Testis (tissue), 2 donors: ENCODE measurements at regions not wholly inside any gene's neighbourhood (a gene's known extent, or its start where the extent isn't known, plus 50 kb on each side); places are given as distances from the start of the nearest gene placed in this dataset.

ENCODE experiments used
- DNase-seq: peaks from one replicate; pipeline ENCODE4 v3.0.0-alpha.2; 2019
- H3K27ac ChIP-seq, 2 donors: fragments of 200-600 bp; sonication (generic); one replicate each; pipeline ENCODE4 v1.5.1; 2019
- H3K27me3 ChIP-seq: fragments of 200-600 bp; sonication (generic); one replicate; pipeline ENCODE4 v1.5.1; 2019
- H3K36me3 ChIP-seq: fragments of 200-600 bp; sonication (generic); one replicate; pipeline ENCODE4 v1.5.1; 2017; ENCODE audit warnings: low read depth; ENCODE audit errors: missing control alignments
- H3K4me1 ChIP-seq: fragments of 200-600 bp; sonication (generic); one replicate; pipeline ENCODE4 v1.5.1; 2019
- H3K4me3 ChIP-seq, 2 donors: fragments of 200-600 bp; sonication (generic); one replicate each; pipeline ENCODE4 v1.5.1; 2017 to 2019
- H3K9me3 ChIP-seq: fragments of 200-600 bp; sonication (generic); one replicate; pipeline ENCODE4 v1.5.1; 2017
- POLR2A ChIP-seq: fragments of 450-650 bp; IDR thresholded peaks from one replicate; pipeline ENCODE4 v1.6.1; 2017; ENCODE audit warnings: antibody characterized with exemption, mild to moderate bottlenecking, moderate library complexity
- WGBS, 2 donors: methylation state at CpG; one replicate each; pipeline ENCODE4 v1.1.5; 2018; 5-methylcytosine and 5-hydroxymethylcytosine counted together
- intact Hi-C: fragments of 100-400 bp; cut with DNase I; formaldehyde crosslinking; loops from one replicate; pipeline ENCODE4 v1.15.1; 2023; ENCODE audit warnings: low total_unique reads
- TF ChIP-seq, protein P1 (sequence below), 3 experiments: fragments of 450-650 bp in 2 of 3; fragments of 200-600 bp in 1 of 3; sonication (generic) in 1 of 3; IDR thresholded peaks; one replicate each; pipeline ENCODE4 v1.5.1; 2016 to 2019; ENCODE audit warnings: antibody characterized with exemption in 3 of 3, mild to moderate bottlenecking in 2 of 3, moderate library complexity in 1 of 3

DNA sequence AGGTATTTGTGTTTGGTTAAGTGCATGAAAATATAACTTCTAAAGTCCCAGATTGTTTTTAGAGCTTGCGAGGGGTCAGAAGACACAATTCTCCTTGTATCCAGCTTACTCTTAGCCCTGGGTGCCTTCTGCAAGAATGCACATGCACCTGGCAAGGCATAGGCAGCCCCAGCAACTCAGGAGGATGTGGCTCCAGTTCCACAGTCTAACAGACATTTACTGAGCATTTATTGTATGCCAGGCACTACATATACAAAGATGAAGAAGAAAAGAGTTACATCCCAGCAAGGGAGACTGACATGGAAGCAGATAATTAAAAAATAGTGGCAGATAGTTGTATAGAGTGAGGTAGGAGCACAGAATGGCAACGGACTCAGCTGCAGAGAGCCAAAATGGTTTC, 101.1 kb upstream of the FRY start:
- Histone ChIP-seq H3K27ac (no peak overlapping the region), H3K4me1 (peaks cover 14% of the 10 kb centered on the region), H3K36me3 (no peaks in the 10 kb centered on the region), H3K4me3 (no peak overlapping the region), H3K9me3 (no peaks in the 10 kb centered on the region), H3K27me3 (no peaks in the 10 kb centered on the region)
- TF ChIP-seq POLR2A = no peak
- TF ChIP-seq, protein P1, sequence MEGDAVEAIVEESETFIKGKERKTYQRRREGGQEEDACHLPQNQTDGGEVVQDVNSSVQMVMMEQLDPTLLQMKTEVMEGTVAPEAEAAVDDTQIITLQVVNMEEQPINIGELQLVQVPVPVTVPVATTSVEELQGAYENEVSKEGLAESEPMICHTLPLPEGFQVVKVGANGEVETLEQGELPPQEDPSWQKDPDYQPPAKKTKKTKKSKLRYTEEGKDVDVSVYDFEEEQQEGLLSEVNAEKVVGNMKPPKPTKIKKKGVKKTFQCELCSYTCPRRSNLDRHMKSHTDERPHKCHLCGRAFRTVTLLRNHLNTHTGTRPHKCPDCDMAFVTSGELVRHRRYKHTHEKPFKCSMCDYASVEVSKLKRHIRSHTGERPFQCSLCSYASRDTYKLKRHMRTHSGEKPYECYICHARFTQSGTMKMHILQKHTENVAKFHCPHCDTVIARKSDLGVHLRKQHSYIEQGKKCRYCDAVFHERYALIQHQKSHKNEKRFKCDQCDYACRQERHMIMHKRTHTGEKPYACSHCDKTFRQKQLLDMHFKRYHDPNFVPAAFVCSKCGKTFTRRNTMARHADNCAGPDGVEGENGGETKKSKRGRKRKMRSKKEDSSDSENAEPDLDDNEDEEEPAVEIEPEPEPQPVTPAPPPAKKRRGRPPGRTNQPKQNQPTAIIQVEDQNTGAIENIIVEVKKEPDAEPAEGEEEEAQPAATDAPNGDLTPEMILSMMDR (IDR thresholded peaks at IDR 0.05) = no peak
- intact Hi-C loops = no loop called here
- no peak for DNase-seq
- 82 to 84% methylated on average over 2 of the region's 2 CpGs for WGBS, 2 donors

DNA sequence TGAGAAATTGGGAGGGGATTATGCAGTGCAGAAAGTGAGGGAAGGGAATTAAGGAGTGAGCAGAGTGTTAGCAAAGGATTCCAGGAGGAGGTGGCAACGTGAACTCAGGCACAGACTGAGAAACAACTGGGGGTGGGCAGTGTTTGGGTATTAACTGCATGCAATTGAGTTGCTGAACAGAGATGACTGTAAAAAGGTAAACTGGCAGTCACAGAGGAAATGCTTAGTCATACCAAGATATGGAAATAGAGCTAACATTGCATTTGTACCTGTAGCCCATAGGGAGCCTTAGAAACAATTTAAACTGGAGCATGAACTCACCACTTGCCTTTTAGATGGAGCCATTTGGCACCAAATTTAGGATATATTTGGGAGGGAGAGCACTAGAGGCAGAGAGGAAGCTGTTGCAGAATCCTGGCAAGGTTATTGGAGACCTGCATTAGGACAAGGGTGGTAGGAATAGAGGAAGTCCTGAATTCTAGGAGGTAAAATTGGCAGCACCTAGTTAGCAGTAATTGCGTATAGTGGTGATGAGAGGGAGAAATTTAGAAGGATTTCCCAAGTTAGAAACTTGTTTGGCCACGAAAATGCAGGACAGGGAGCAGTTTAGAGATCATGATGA, 100.6 kb upstream of the FRY start:
- H3K36me3 ChIP-seq = no peaks in the 10 kb centered on the region
- TF ChIP-seq, protein P1 (IDR thresholded peaks at IDR 0.05) = no peak
- TF ChIP-seq POLR2A = no peak
- no peak overlapping the region for H3K4me3 ChIP-seq
- no peak for DNase-seq
- H3K27ac ChIP-seq = no peak overlapping the region
- peaks cover 14% of the 10 kb centered on the region for H3K4me1 ChIP-seq
- no peaks in the 10 kb centered on the region for H3K9me3 ChIP-seq
- intact Hi-C loops = no loop called here
- H3K27me3 ChIP-seq = no peaks in the 10 kb centered on the region
- 80 to 88% methylated on average over 3 of the region's 3 CpGs for WGBS, 2 donors

DNA sequence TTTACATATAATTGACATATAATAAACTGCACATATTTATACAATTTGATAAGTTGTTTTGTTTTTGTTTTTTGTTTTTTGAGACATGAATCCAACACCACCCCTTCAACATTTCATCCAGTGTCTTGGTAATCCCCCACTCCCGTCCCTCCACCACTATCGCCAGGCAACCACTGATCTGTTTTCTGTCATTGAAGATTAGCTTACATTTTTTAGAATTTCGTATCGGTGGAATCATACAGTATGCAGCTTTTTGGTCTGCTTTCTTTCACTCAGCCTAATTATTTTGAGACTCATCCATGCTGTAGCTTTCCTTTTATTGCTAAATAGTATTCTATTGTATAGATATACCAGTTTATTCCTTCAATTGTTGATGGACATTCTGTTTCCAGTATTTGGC, 94.1 kb upstream of the FRY start:
- H3K27ac ChIP-seq = no peak overlapping the region
- no peaks in the 10 kb centered on the region for H3K4me1 ChIP-seq
- WGBS, 2 donors = 89 to 92% methylated on average over 4 of the region's 4 CpGs
- no peaks in the 10 kb centered on the region for H3K36me3 ChIP-seq
- H3K9me3 ChIP-seq = no peaks in the 10 kb centered on the region
- no peaks in the 10 kb centered on the region for H3K27me3 ChIP-seq
- no peak overlapping the region for H3K4me3 ChIP-seq
- no peak for DNase-seq
- TF ChIP-seq POLR2A = no peak
- TF ChIP-seq, protein P1 (IDR thresholded peaks at IDR 0.05) = no peak
- intact Hi-C loops = no loop called here

DNA sequence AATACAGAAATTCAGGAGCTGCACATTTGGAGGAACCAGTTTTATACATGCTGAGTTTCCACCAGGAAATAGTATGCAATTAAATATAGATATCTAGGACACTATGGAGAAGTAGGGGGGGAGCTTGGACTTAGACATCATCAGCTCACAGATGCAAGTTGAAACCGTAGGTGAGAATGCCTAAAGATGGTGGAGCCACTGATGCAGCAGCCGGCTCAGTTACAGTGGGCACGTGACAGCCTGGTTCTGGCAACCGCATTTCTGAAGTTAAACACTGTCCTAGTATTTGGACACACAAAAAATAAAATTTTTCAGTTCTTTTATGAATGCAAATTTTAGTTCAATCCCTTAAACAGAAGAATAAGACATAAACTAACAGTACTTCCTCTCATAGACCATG, 91.5 kb upstream of the FRY start:
- Histone ChIP-seq H3K27ac (no peak overlapping the region), H3K27me3 (no peaks in the 10 kb centered on the region), H3K4me1 (no peaks in the 10 kb centered on the region), H3K4me3 (no peak overlapping the region), H3K9me3 (no peaks in the 10 kb centered on the region), H3K36me3 (no peaks in the 10 kb centered on the region)
- TF ChIP-seq, protein P1 (IDR thresholded peaks at IDR 0.05) = no peak
- no peak for TF ChIP-seq POLR2A
- whole genome bisulfite sequencing, 2 donors = 95% methylated on average over 4 of the region's 4 CpGs
- no peak for DNase-seq
- intact Hi-C loops = no loop called here

DNA sequence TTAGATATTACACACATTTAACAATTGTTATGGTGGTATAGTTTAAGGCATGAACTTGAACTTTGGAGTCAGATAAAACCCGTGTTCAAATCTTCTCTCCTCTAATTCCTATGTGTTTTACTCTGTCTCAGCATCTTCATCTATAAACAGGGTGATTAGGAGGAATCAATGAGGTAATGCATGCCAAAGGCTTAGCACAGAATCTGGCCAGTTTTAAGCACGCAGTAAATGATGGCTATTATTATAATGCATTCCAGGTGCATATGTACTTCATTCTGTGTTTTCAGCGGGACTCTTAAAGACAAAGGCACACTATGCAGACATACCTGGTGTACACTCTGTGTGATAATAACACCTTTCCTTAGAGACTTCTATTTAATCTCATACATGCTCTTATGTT, 88.0 kb upstream of the FRY start:
- Histone ChIP-seq H3K27ac (no peak overlapping the region), H3K27me3 (no peaks in the 10 kb centered on the region), H3K36me3 (no peaks in the 10 kb centered on the region), H3K9me3 (no peaks in the 10 kb centered on the region), H3K4me3 (no peak overlapping the region), H3K4me1 (no peaks in the 10 kb centered on the region)
- WGBS, 2 donors = 80 to 85% methylated on average over 3 of the region's 3 CpGs
- no peak for DNase-seq
- no peak for TF ChIP-seq POLR2A
- TF ChIP-seq, protein P1 (IDR thresholded peaks at IDR 0.05) = no peak
- intact Hi-C loops = no loop called here
